ENCODE measurements at regions not wholly inside any gene's neighbourhood (a gene's known extent, or its start where the extent isn't known, plus 50 kb on each side); places are given as distances from the start of the nearest gene placed in this dataset.

- FAIRE-seq (no peak), DNase-seq (ENCODE audit: low spot score) (no peak), ATAC-seq (no peak)
- no peaks in the 10 kb centered on the region for H3K4me1 ChIP-seq (ENCODE audit: insufficient read depth, low read length)
- no peaks in the 10 kb centered on the region for H4K20me1 ChIP-seq (ENCODE audit: insufficient read depth, low read length)
- no peak overlapping the region for H3K27ac ChIP-seq (ENCODE audit: extremely low read length, insufficient read depth, low read length)
- peaks cover 0 to 8% of the 10 kb centered on the region in 2 experiments; a peak in 2 of 5 replicates for H3K27me3 ChIP-seq (ENCODE audit: control insufficient read depth in 1 of 2, insufficient read depth in 2 of 2, low read length in 2 of 2)
- peaks cover 12% of the 10 kb centered on the region for H3K9me3 ChIP-seq (ENCODE audit: low read length)
- no peak overlapping the region for H2AFZ ChIP-seq (ENCODE audit: low read length)
- H3K79me2 ChIP-seq (ENCODE audit: insufficient read depth, low read length): no peaks in the 10 kb centered on the region
- POLR2A ChIA-PET: no interaction called here
- CTCF ChIA-PET (ENCODE audit: low intra/inter-chr PET ratio, low total read pairs): no interaction called here
- no peaks in the 10 kb centered on the region for H3K36me3 ChIP-seq (replicated peaks in 1 of 2; ENCODE audit: control insufficient read depth in 1 of 2, insufficient read depth in 2 of 2, low read length in 2 of 2)
- intact Hi-C loops (cut with micrococcal nuclease; ENCODE audit: unreplicated experiment): no loop called here
- TF ChIP-seq PHF5A (CRISPR knock-in tag; IDR thresholded peaks at IDR 0.05; ENCODE audit: low read depth, unreplicated experiment) (no peak), TFE3 (CRISPR knock-in tag; IDR thresholded peaks at IDR 0.05) (no peak), HNF4G (IDR thresholded peaks at IDR 0.05; ENCODE audit: borderline replicate concordance, low read depth, low read length) (no peak), HNF4G (CRISPR knock-in tag; IDR thresholded peaks at IDR 0.05; ENCODE audit: borderline replicate concordance, low read depth) (no peak), ZNF256 (CRISPR knock-in tag; conservative IDR thresholded peaks at IDR 0.05) (no peak), TOE1 (CRISPR knock-in tag; IDR thresholded peaks at IDR 0.05) (no peak), HES4 (CRISPR knock-in tag; IDR thresholded peaks at IDR 0.05; ENCODE audit: borderline replicate concordance) (no peak), MYNN (CRISPR knock-in tag; IDR thresholded peaks at IDR 0.05; ENCODE audit: low read depth) (no peak), ZNF709 (CRISPR knock-in tag; IDR thresholded peaks at IDR 0.05) (no peak), THAP8 (CRISPR knock-in tag; IDR thresholded peaks at IDR 0.05; ENCODE audit: borderline replicate concordance) (no peak), SRSF4 (IDR thresholded peaks at IDR 0.05; ENCODE audit: low read depth, low read length, poor library complexity, severe bottlenecking) (no peak), JUNB (CRISPR knock-in tag; IDR thresholded peaks at IDR 0.05; ENCODE audit: borderline replicate concordance) (no peak), NFATC3 (CRISPR knock-in tag; IDR thresholded peaks at IDR 0.05) (no peak), FOXC1 (CRISPR knock-in tag; IDR thresholded peaks at IDR 0.05; ENCODE audit: borderline replicate concordance) (no peak)
- TF ChIP-seq, protein P1, sequence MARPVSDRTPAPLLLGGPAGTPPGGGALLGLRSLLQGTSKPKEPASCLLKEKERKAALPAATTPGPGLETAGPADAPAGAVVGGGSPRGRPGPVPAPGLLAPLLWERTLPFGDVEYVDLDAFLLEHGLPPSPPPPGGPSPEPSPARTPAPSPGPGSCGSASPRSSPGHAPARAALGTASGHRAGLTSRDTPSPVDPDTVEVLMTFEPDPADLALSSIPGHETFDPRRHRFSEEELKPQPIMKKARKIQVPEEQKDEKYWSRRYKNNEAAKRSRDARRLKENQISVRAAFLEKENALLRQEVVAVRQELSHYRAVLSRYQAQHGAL (CRISPR knock-in tag; IDR thresholded peaks at IDR 0.05; ENCODE audit: not compliant biosample characterization): no peak
- TF ChIP-seq, protein P2, sequence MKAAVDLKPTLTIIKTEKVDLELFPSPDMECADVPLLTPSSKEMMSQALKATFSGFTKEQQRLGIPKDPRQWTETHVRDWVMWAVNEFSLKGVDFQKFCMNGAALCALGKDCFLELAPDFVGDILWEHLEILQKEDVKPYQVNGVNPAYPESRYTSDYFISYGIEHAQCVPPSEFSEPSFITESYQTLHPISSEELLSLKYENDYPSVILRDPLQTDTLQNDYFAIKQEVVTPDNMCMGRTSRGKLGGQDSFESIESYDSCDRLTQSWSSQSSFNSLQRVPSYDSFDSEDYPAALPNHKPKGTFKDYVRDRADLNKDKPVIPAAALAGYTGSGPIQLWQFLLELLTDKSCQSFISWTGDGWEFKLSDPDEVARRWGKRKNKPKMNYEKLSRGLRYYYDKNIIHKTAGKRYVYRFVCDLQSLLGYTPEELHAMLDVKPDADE (CRISPR knock-in tag; IDR thresholded peaks at IDR 0.05): no peak
- no peak overlapping the region for H3K9ac ChIP-seq (ENCODE audit: insufficient read depth, low read depth, low read length)
- BruUV-seq (replicated peaks): no TSS peak
- no peak overlapping the region for H3K4me2 ChIP-seq (ENCODE audit: low read depth, low read length)
- in situ Hi-C loops (cut with HindIII; ENCODE audit: extremely low pct_ligation_motif_present, low pct_unique_long_range_greater_than_20kb): no loop called here
- WGBS (ENCODE audit: low lambda C conversion rate): 54% methylated on average over 3 of the region's 7 CpGs
- H3K4me3 ChIP-seq (replicated peaks in 1 of 3; ENCODE audit: insufficient read depth in 1 of 3, low read depth in 2 of 3, low read length in 3 of 3): no peak overlapping the region
These were observed 60.8 kb upstream of the CDKN2AIP start for GRCh38 chr4:183383606-183384005.

All from HepG2 (cell line).